OCI-LY7 (cell line): ENCODE measurements at regions not wholly inside any gene's neighbourhood (a gene's known extent, or its start where the extent isn't known, plus 50 kb on each side); places are given as distances from the start of the nearest gene placed in this dataset.

Source experiments
- BruUV-seq: library from RNA; stranded (reverse); fragments of 400-500 nt; replicated peaks from 2 replicates; lab custom pipeline; 2021; lab: Mats Ljungman, UMichigan
- CTCF ChIA-PET: fragments of 300-600 bp; sonication (Branson Sonifier 250); formaldehyde crosslinking; loops from one replicate; lab custom pipeline; 2022; ENCODE audit warnings: antibody characterized with exemption; ENCODE audit not compliant: unreplicated experiment; lab: Charles Lee
- POLR2A ChIA-PET: fragments of 300-600 bp; sonication (Branson Sonifier 250); formaldehyde crosslinking; loops from one replicate; lab custom pipeline; 2022; ENCODE audit warnings: antibody characterized with exemption; lab: Charles Lee
- DNase-seq: peaks from one replicate; pipeline ENCODE4 v3.0.0-alpha.2; 2015; ENCODE audit warnings: low spot score
- H2AFZ ChIP-seq: fragments of 200-600 bp; sonication (generic), shearing (Covaris generic); 2 replicates; pipeline ENCODE4 v1.6.1; 2014; ENCODE audit warnings: mild to moderate bottlenecking, antibody characterized with exemption, low read length, moderate library complexity
- H3K27ac ChIP-seq: fragments of 200-600 bp; sonication (generic); 2 replicates; pipeline ENCODE4 v1.5.1; 2014; ENCODE audit warnings: mixed run types, low read depth, mild to moderate bottlenecking, moderate library complexity, low read length, inconsistent platforms; ENCODE audit not compliant: poor library complexity, severe bottlenecking
- H3K36me3 ChIP-seq: fragments of 200-600 bp; sonication (generic); 2 replicates; pipeline ENCODE4 v1.6.1; 2014; ENCODE audit warnings: mild to moderate bottlenecking, antibody characterized with exemption, low read length, moderate library complexity, mixed read lengths; ENCODE audit not compliant: insufficient read depth
- H3K4me1 ChIP-seq: fragments of 200-600 bp; sonication (generic); 2 replicates; pipeline ENCODE4 v1.5.1; 2014; ENCODE audit warnings: mild to moderate bottlenecking, low read length; ENCODE audit not compliant: insufficient read depth, poor library complexity, severe bottlenecking
- H3K4me2 ChIP-seq: fragments of 200-600 bp; sonication (generic); 2 replicates; pipeline ENCODE4 v1.6.1; 2014; ENCODE audit warnings: mild to moderate bottlenecking, low read length
- H3K4me3 ChIP-seq: fragments of 200-600 bp; sonication (generic); 2 replicates; pipeline ENCODE4 v1.5.1; 2014; ENCODE audit warnings: mild to moderate bottlenecking, low read depth, low read length; ENCODE audit not compliant: poor library complexity, severe bottlenecking
- H3K79me2 ChIP-seq: fragments of 200-600 bp; sonication (generic); 2 replicates; pipeline ENCODE4 v1.6.1; 2016; ENCODE audit warnings: low read depth, mild to moderate bottlenecking, low read length, moderate library complexity, mixed read lengths; ENCODE audit not compliant: insufficient read depth
- H3K9me2 ChIP-seq: fragments of 200-600 bp; sonication (generic); 2 replicates; pipeline ENCODE4 v1.6.1; 2016; ENCODE audit warnings: mild to moderate bottlenecking, low read length, mixed read lengths; ENCODE audit not compliant: insufficient read depth
- H3K9me3 ChIP-seq: fragments of 200-600 bp; sonication (generic); 2 replicates; pipeline ENCODE4 v1.6.1; 2014; ENCODE audit warnings: mild to moderate bottlenecking, mixed run types, low read length, mixed read lengths
- H4K20me1 ChIP-seq: fragments of 200-600 bp; sonication (generic); 2 replicates; pipeline ENCODE4 v1.6.1; 2014; ENCODE audit warnings: mild to moderate bottlenecking, antibody characterized with exemption, low read length, moderate library complexity, mixed read lengths; ENCODE audit not compliant: insufficient read depth
- EZH2phosphoT487 ChIP-seq: fragments of 200-600 bp; sonication (generic); IDR thresholded peaks from 2 replicates; pipeline ENCODE4 v1.6.1; 2018; ENCODE audit warnings: low read depth, borderline replicate concordance, mild to moderate bottlenecking, mixed run types, antibody characterized with exemption, low read length, moderate library complexity, mixed read lengths
- intact Hi-C: fragments of 100-400 bp; cut with micrococcal nuclease; formaldehyde crosslinking; loops from one replicate; pipeline ENCODE4 v1.10.0; 2022; ENCODE audit not compliant: unreplicated experiment
- TF ChIP-seq, protein P1 (sequence below): fragments of 200-600 bp; sonication (generic); conservative IDR thresholded peaks from 2 replicates; pipeline ENCODE4 v1.5.1; 2014; ENCODE audit warnings: mild to moderate bottlenecking, antibody characterized with exemption, low read length, moderate library complexity, mixed read lengths

DNA sequence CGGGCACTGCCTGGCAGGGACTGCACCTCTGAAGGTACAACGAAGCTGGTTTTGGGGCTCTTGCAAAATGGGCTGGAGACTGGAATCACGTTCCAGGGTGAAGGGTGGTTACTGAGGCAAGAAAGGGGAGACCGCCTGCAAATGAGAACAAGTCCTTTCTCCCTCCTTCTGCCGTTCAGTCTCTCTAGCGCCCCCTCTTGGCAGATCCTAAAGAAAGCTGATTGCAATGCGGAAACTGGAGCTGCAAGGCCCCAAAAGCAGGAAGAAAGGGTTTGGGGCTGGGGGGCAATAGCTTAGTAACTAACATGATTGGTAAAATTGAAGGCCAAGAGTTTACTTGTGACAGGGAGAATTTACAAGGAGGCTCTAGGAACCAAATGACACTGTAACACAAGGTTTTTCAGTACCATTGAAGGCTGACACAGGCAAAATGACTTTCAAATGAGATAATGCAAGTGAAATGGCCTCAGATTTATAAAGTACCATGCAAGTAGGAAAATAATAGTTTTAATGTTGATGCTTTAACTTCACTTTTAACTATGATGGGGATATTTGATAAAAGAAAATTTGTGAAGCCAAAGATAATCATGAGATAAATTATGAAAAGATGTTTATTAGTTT lies 222.7 kb upstream of the HAND2 start:
- peak; percentile 24 for DNase-seq
- no peaks in the 10 kb centered on the region for H3K9me2 ChIP-seq
- H3K27ac ChIP-seq: no peak overlapping the region
- POLR2A ChIA-PET: no interaction called here
- intact Hi-C loops: no loop called here
- H3K9me3 ChIP-seq: no peaks in the 10 kb centered on the region
- no peaks in the 10 kb centered on the region for H3K79me2 ChIP-seq
- H4K20me1 ChIP-seq: no peaks in the 10 kb centered on the region
- CTCF ChIA-PET: no interaction called here
- no peak overlapping the region for H3K4me2 ChIP-seq
- H3K4me3 ChIP-seq: no peak overlapping the region
- H2AFZ ChIP-seq: no peak overlapping the region
- TF ChIP-seq, protein P1, sequence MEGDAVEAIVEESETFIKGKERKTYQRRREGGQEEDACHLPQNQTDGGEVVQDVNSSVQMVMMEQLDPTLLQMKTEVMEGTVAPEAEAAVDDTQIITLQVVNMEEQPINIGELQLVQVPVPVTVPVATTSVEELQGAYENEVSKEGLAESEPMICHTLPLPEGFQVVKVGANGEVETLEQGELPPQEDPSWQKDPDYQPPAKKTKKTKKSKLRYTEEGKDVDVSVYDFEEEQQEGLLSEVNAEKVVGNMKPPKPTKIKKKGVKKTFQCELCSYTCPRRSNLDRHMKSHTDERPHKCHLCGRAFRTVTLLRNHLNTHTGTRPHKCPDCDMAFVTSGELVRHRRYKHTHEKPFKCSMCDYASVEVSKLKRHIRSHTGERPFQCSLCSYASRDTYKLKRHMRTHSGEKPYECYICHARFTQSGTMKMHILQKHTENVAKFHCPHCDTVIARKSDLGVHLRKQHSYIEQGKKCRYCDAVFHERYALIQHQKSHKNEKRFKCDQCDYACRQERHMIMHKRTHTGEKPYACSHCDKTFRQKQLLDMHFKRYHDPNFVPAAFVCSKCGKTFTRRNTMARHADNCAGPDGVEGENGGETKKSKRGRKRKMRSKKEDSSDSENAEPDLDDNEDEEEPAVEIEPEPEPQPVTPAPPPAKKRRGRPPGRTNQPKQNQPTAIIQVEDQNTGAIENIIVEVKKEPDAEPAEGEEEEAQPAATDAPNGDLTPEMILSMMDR: peak; percentile 81
- TF ChIP-seq EZH2phosphoT487: no peak
- no peaks in the 10 kb centered on the region for H3K4me1 ChIP-seq
- no TSS peak for BruUV-seq
- no peaks in the 10 kb centered on the region for H3K36me3 ChIP-seq

DNA sequence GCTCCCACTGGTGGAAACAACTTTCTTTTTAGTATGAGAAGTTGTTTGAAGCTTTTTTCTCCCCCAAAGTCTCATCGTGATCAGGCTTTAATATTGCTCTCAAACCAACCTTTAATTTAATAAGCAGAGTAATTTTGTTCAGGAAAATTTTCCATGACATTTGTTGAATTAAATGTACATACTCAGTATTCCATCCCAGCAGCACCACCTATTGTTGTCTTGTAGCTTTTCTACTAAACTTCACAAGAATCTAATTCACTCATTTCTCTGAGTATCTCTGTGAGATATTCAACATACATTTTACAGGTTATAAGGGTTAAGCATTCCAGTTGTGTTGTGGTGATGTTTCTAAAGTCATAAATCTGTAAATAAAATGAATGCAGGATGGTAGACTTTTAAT lies 218.3 kb upstream of the HAND2 start:
- TF ChIP-seq, protein P1: no peak; the same call in 1 of the 2 replicates
- no peak for TF ChIP-seq EZH2phosphoT487
- H3K9me2 ChIP-seq: no peaks in the 10 kb centered on the region
- H3K27ac ChIP-seq: no peak overlapping the region
- POLR2A ChIA-PET: interaction anchor here (0.6 to 1.1 kb wide), 2 partner anchors 15 to 84 kb away, joined by 3 to 4 read pairs; no protein-coding TSS in a partner anchor
- H3K79me2 ChIP-seq: no peaks in the 10 kb centered on the region
- H3K4me1 ChIP-seq: no peaks in the 10 kb centered on the region
- BruUV-seq: no TSS peak
- no peaks in the 10 kb centered on the region for H3K36me3 ChIP-seq
- no peak overlapping the region for H3K4me2 ChIP-seq
- no peak overlapping the region for H3K4me3 ChIP-seq
- no peaks in the 10 kb centered on the region for H3K9me3 ChIP-seq
- no peaks in the 10 kb centered on the region for H4K20me1 ChIP-seq
- CTCF ChIA-PET: no interaction called here
- no peak for DNase-seq
- intact Hi-C loops: no loop called here
- no peak overlapping the region for H2AFZ ChIP-seq

DNA sequence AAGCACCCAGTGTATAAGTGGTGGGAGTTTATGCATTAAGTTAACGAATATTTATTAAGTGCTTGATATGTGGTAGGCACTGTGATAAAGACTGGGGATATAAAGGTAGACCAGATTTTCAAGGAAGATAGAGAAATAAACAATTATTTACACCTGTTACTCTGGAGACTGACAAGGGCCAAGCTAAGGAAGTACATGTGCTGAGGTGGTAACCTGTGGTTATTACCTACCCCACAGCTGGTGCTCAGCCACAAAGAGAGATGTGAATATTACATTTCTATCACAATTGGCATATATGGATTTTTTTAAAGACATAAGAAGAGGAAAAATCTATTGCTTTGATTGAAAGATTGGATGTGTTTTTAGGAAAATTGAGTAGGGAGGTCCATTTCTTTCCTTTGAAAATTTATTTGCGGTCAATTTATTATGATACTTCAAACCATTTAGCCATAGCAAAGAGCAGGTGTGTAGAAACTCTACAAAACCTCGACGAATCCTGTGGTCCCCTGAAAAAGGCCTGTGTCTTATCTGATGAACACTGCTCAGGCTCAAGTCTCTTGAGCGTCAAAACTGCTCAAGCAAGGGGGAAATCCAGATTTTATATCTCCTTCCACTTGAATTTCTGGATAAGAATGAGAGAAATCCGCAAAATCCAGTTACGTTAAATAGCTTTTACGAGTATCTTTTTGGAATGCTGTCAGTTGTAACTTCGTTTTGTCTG lies 217.7 kb upstream of the HAND2 start:
- Histone ChIP-seq H3K4me2 (no peak overlapping the region), H3K9me3 (no peaks in the 10 kb centered on the region), H3K4me1 (no peaks in the 10 kb centered on the region), H3K9me2 (no peaks in the 10 kb centered on the region), H3K4me3 (no peak overlapping the region), H2AFZ (no peak overlapping the region), H3K27ac (no peak overlapping the region), H3K36me3 (no peaks in the 10 kb centered on the region), H4K20me1 (no peaks in the 10 kb centered on the region), H3K79me2 (no peaks in the 10 kb centered on the region)
- intact Hi-C loops: no loop called here
- CTCF ChIA-PET: no interaction called here
- BruUV-seq: no TSS peak
- no peak for TF ChIP-seq EZH2phosphoT487
- TF ChIP-seq, protein P1: no peak
- no peak for DNase-seq
- POLR2A ChIA-PET: interaction anchor here (0.6 to 1.3 kb wide), 3 partner anchors 11 to 84 kb away, joined by 3 to 4 read pairs (median 3); no protein-coding TSS in a partner anchor
